A673 (cell line): ENCODE measurements at regions not wholly inside any gene's neighbourhood (a gene's known extent, or its start where the extent isn't known, plus 50 kb on each side); places are given as distances from the start of the nearest gene placed in this dataset.

Source experiments
- BruUV-seq: library from RNA; stranded (reverse); fragments of 400-500 nt; replicated peaks from 2 replicates; lab custom pipeline; 2021; lab: Mats Ljungman, UMichigan
- CTCF ChIA-PET: fragments of 300-600 bp; sonication (Branson Sonifier 250); formaldehyde crosslinking; loops from one replicate; lab custom pipeline; 2022; ENCODE audit warnings: antibody characterized with exemption; lab: Charles Lee
- POLR2A ChIA-PET: fragments of 300-600 bp; sonication (Branson Sonifier 250); formaldehyde crosslinking; loops from one replicate; lab custom pipeline; 2022; ENCODE audit warnings: antibody characterized with exemption; ENCODE audit not compliant: low non-redundant PET; lab: Charles Lee
- DNase-seq: peaks from one replicate; pipeline ENCODE4 v3.0.0-alpha.2; 2015; ENCODE audit warnings: low spot score
- H3K27ac ChIP-seq: fragments of 200-600 bp; sonication (generic); 2 replicates; pipeline ENCODE4 v1.5.1; 2016; ENCODE audit warnings: mixed run types, low read depth, mild to moderate bottlenecking, mixed read lengths, antibody characterized with exemption, low read length; ENCODE audit not compliant: poor library complexity, severe bottlenecking
- H3K27me3 ChIP-seq: fragments of 200-600 bp; sonication (generic); replicated peaks from 2 replicates; pipeline ENCODE4 v1.6.1; 2017; ENCODE audit warnings: mixed run types, low read depth, mild to moderate bottlenecking, mixed read lengths, antibody characterized with exemption, low read length; ENCODE audit not compliant: insufficient read depth, poor library complexity
- H3K36me3 ChIP-seq: fragments of 200-600 bp; sonication (generic); 2 replicates; pipeline ENCODE4 v1.6.1; 2016; ENCODE audit warnings: mixed run types, mild to moderate bottlenecking, mixed read lengths, antibody characterized with exemption, low read length; ENCODE audit not compliant: insufficient read depth, poor library complexity, severe bottlenecking
- H3K4me1 ChIP-seq: fragments of 200-600 bp; sonication (generic); 2 replicates; pipeline ENCODE4 v1.6.1; 2017; ENCODE audit warnings: mixed run types, mild to moderate bottlenecking, mixed read lengths, antibody characterized with exemption, low read length; ENCODE audit not compliant: insufficient read depth, poor library complexity, severe bottlenecking
- H3K4me3 ChIP-seq: fragments of 200-600 bp; sonication (generic); 2 replicates; pipeline ENCODE4 v1.5.1; 2016; ENCODE audit warnings: low read depth, mixed run types, mild to moderate bottlenecking, mixed read lengths, low read length; ENCODE audit not compliant: poor library complexity, severe bottlenecking
- H3K9me3 ChIP-seq: fragments of 200-600 bp; sonication (generic); 2 replicates; pipeline ENCODE4 v1.6.1; 2016; ENCODE audit warnings: mixed run types, low read depth, mild to moderate bottlenecking, mixed read lengths, antibody characterized with exemption, low read length; ENCODE audit not compliant: poor library complexity, severe bottlenecking
- CTCF ChIP-seq: fragments of 300-800, 200-600 bp; sonication (generic); conservative IDR thresholded peaks from 2 replicates; pipeline ENCODE4 v1.5.1; 2017; ENCODE audit warnings: low read depth, mild to moderate bottlenecking, antibody characterized with exemption, low read length, moderate library complexity, mixed read lengths
- EZH2 ChIP-seq: fragments of 200-600 bp; sonication (generic); IDR thresholded peaks from 2 replicates; pipeline ENCODE4 v1.6.1; 2017; ENCODE audit warnings: borderline replicate concordance, low read depth, mild to moderate bottlenecking, mixed read lengths, antibody characterized with exemption, low read length; ENCODE audit not compliant: poor library complexity, severe bottlenecking
- intact Hi-C: fragments of 100-400 bp; cut with micrococcal nuclease; formaldehyde crosslinking; loops from one replicate; pipeline ENCODE4 v1.10.0; 2022; ENCODE audit not compliant: unreplicated experiment

GRCh38 chr2:221241072-221241471, 331.0 kb downstream of the EPHA4 start:
- intact Hi-C loops: no loop called here

GRCh38 chr2:221243771-221244170, 328.3 kb downstream of the EPHA4 start:
- Histone ChIP-seq H3K4me3 (no peak overlapping the region), H3K9me3 (no peaks in the 10 kb centered on the region), H3K27ac (no peak overlapping the region), H3K4me1 (no peaks in the 10 kb centered on the region), H3K36me3 (no peaks in the 10 kb centered on the region), H3K27me3 (no peaks in the 10 kb centered on the region)
- ChIA-PET CTCF (no interaction called here), POLR2A (interaction anchor here (0.5 to 0.7 kb wide), 2 partner anchors 16 to 100 kb away, joined by 3 to 4 read pairs; no protein-coding TSS in a partner anchor)
- no peak for DNase-seq
- TF ChIP-seq EZH2: no peak
- no peak for TF ChIP-seq CTCF
- intact Hi-C loops: no loop called here
- BruUV-seq: no TSS peak

More at GRCh38 chr2:221241072-221241471, 331.0 kb downstream of the EPHA4 start:
- Histone ChIP-seq H3K27me3 (no peaks in the 10 kb centered on the region), H3K27ac (no peak overlapping the region), H3K36me3 (no peaks in the 10 kb centered on the region), H3K4me3 (no peak overlapping the region), H3K9me3 (no peaks in the 10 kb centered on the region), H3K4me1 (peaks cover 18% of the 10 kb centered on the region)
- POLR2A ChIA-PET: no interaction called here
- CTCF ChIA-PET: no interaction called here
- no TSS peak for BruUV-seq
- DNase-seq: no peak
- TF ChIP-seq EZH2 (no peak), CTCF (no peak)

GRCh38 chr2:221245045-221245444, 327.1 kb downstream of the EPHA4 start:
- ChIA-PET POLR2A (no interaction called here), CTCF (no interaction called here)

More at GRCh38 chr2:221245045-221245444, 327.1 kb downstream of the EPHA4 start:
- Histone ChIP-seq H3K4me1 (no peaks in the 10 kb centered on the region), H3K4me3 (no peak overlapping the region), H3K36me3 (no peaks in the 10 kb centered on the region), H3K9me3 (no peaks in the 10 kb centered on the region), H3K27me3 (no peaks in the 10 kb centered on the region), H3K27ac (no peak overlapping the region)
- intact Hi-C loops: no loop called here
- no peak for DNase-seq
- BruUV-seq: no TSS peak
- TF ChIP-seq CTCF: no peak
- TF ChIP-seq EZH2: no peak
